ENCODE measurements at regions not wholly inside any gene's neighbourhood (a gene's known extent, or its start where the extent isn't known, plus 50 kb on each side); places are given as distances from the start of the nearest gene placed in this dataset.

DNA sequence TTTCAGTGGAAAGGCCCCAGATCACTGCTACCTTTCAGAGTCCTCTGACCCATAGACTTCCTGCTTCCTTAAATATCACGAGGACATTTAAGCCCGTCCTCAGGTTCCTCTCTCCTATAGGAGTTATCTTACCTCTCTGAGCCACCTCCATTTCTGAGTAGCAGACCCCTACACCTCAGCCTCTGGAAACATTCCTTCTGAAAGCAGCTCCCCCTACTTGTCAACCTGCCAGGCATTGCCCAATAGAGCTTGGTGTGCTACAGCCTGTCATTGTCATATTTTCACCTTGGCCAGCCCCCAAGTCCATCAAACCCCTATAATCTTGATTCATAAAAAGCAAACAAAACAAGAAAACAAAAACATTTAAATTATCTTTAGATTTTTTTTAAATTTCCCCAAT lies 717.9 kb upstream of the SLC8A1 start:
- TF ChIP-seq, protein P1, sequence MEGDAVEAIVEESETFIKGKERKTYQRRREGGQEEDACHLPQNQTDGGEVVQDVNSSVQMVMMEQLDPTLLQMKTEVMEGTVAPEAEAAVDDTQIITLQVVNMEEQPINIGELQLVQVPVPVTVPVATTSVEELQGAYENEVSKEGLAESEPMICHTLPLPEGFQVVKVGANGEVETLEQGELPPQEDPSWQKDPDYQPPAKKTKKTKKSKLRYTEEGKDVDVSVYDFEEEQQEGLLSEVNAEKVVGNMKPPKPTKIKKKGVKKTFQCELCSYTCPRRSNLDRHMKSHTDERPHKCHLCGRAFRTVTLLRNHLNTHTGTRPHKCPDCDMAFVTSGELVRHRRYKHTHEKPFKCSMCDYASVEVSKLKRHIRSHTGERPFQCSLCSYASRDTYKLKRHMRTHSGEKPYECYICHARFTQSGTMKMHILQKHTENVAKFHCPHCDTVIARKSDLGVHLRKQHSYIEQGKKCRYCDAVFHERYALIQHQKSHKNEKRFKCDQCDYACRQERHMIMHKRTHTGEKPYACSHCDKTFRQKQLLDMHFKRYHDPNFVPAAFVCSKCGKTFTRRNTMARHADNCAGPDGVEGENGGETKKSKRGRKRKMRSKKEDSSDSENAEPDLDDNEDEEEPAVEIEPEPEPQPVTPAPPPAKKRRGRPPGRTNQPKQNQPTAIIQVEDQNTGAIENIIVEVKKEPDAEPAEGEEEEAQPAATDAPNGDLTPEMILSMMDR (conservative IDR thresholded peaks at IDR 0.05; ENCODE audit: low read depth, low read length): no peak
- no peak for TF ChIP-seq EZH2 (IDR thresholded peaks at IDR 0.05; ENCODE audit: borderline replicate concordance, low read depth, low read length, poor library complexity, severe bottlenecking)

All from A673 (cell line).